ENCODE measurements at regions not wholly inside any gene's neighbourhood (a gene's known extent, or its start where the extent isn't known, plus 50 kb on each side); places are given as distances from the start of the nearest gene placed in this dataset.

- TF ChIP-seq GLIS1 (tag by site-specific recombination; IDR thresholded peaks at IDR 0.05): no peak
Measured at GRCh38 chr2:21411741-21412140, 288.0 kb downstream of the TDRD15 start (continued).

GRCh38 chr2:21412944-21413443, 289.2 kb downstream of the TDRD15 start:
- no peak overlapping the region for H3K4me3 ChIP-seq (ENCODE audit: low read depth, low read length)
- ChIA-PET CTCF (interaction anchor here (1.3 kb wide), 1 partner anchor 9 kb away, joined by 5 read pairs; no protein-coding TSS in a partner anchor), POLR2A (no interaction called here)
- H3K36me3 ChIP-seq (ENCODE audit: control insufficient read depth in 2 of 2, insufficient read depth in 1 of 2, low read length in 2 of 2): no peaks in the 10 kb centered on the region
- H3K27ac ChIP-seq (ENCODE audit: extremely low read depth, low read depth, low read length): no peak overlapping the region
- H3K4me1 ChIP-seq (ENCODE audit: control insufficient read depth, insufficient read depth, low read length): no peaks in the 10 kb centered on the region
- H3K9me3 ChIP-seq (ENCODE audit: control insufficient read depth, insufficient read depth, low read depth, low read length): no peaks in the 10 kb centered on the region
- TF ChIP-seq BCL6B (tag by site-specific recombination; IDR thresholded peaks at IDR 0.05) (no peak), GLIS1 (tag by site-specific recombination; IDR thresholded peaks at IDR 0.05) (peak; percentile 23; the same call in 1 of the 2 replicates)

GRCh38 chr2:21415234-21415633, 291.5 kb downstream of the TDRD15 start:
- H3K9me3 ChIP-seq (ENCODE audit: control insufficient read depth, insufficient read depth, low read depth, low read length): no peaks in the 10 kb centered on the region
- H3K36me3 ChIP-seq (ENCODE audit: control insufficient read depth in 2 of 2, insufficient read depth in 1 of 2, low read length in 2 of 2): no peaks in the 10 kb centered on the region
- ChIA-PET CTCF (no interaction called here), POLR2A (no interaction called here)
- TF ChIP-seq ZNF426 (tag by site-specific recombination; IDR thresholded peaks at IDR 0.05) (no peak), YY1 (tag by site-specific recombination; IDR thresholded peaks at IDR 0.05) (no peak), ZSCAN30 (tag by site-specific recombination; IDR thresholded peaks at IDR 0.05) (no peak), CTCF (tag by site-specific recombination; IDR thresholded peaks at IDR 0.05) (peak; percentile 28; the same call in 1 of the 2 replicates), KLF17 (tag by site-specific recombination; IDR thresholded peaks at IDR 0.05) (no peak), ZNF169 (tag by site-specific recombination; IDR thresholded peaks at IDR 0.05) (no peak), ZNF704 (tag by site-specific recombination; IDR thresholded peaks at IDR 0.05) (no peak)
- no peaks in the 10 kb centered on the region for H3K4me1 ChIP-seq (ENCODE audit: control insufficient read depth, insufficient read depth, low read length)
- no peak overlapping the region for H3K27ac ChIP-seq (ENCODE audit: extremely low read depth, low read depth, low read length)
- no peak overlapping the region for H3K4me3 ChIP-seq (ENCODE audit: low read depth, low read length)

- CTCF ChIA-PET: no interaction called here
- TF ChIP-seq ZNF146 (tag by site-specific recombination; IDR thresholded peaks at IDR 0.05) (no peak), GLIS1 (tag by site-specific recombination; IDR thresholded peaks at IDR 0.05) (no peak), ZNF148 (tag by site-specific recombination; IDR thresholded peaks at IDR 0.05; ENCODE audit: borderline replicate concordance) (no peak), ZNF513 (tag by site-specific recombination; IDR thresholded peaks at IDR 0.05) (no peak), ZNF677 (tag by site-specific recombination; IDR thresholded peaks at IDR 0.05) (no peak), ZBTB48 (tag by site-specific recombination; IDR thresholded peaks at IDR 0.05) (no peak), ZNF510 (tag by site-specific recombination; IDR thresholded peaks at IDR 0.05; ENCODE audit: insufficient replicate concordance) (no peak), SALL2 (tag by site-specific recombination; IDR thresholded peaks at IDR 0.05; ENCODE audit: borderline replicate concordance) (no peak)
- H3K36me3 ChIP-seq (ENCODE audit: control insufficient read depth in 2 of 2, insufficient read depth in 1 of 2, low read length in 2 of 2): no peaks in the 10 kb centered on the region
- H3K4me1 ChIP-seq (ENCODE audit: control insufficient read depth, insufficient read depth, low read length): no peaks in the 10 kb centered on the region
- POLR2A ChIA-PET: no interaction called here
- H3K4me3 ChIP-seq (ENCODE audit: low read depth, low read length): no peak overlapping the region
- no peak overlapping the region for H3K27ac ChIP-seq (ENCODE audit: extremely low read depth, low read depth, low read length)
- H3K9me3 ChIP-seq (ENCODE audit: control insufficient read depth, insufficient read depth, low read depth, low read length): no peaks in the 10 kb centered on the region
Measured at GRCh38 chr2:21416226-21416625, 292.5 kb downstream of the TDRD15 start.

Measured in HEK293 (cell line).